Nucleus accumbens (tissue), 56 donors: ENCODE measurements at regions not wholly inside any gene's neighbourhood (a gene's known extent, or its start where the extent isn't known, plus 50 kb on each side); places are given as distances from the start of the nearest gene placed in this dataset.
"Not testable (repeated sequence)": the region's sequence is repeated elsewhere in the genome, so short reads cannot be mapped to it uniquely, and the experiment has no call there.

Source experiments
- DNase-seq, 56 donors: peaks; one replicate each; lab custom pipeline; 2025; lab: John Stamatoyannopoulos, UW

DNA sequence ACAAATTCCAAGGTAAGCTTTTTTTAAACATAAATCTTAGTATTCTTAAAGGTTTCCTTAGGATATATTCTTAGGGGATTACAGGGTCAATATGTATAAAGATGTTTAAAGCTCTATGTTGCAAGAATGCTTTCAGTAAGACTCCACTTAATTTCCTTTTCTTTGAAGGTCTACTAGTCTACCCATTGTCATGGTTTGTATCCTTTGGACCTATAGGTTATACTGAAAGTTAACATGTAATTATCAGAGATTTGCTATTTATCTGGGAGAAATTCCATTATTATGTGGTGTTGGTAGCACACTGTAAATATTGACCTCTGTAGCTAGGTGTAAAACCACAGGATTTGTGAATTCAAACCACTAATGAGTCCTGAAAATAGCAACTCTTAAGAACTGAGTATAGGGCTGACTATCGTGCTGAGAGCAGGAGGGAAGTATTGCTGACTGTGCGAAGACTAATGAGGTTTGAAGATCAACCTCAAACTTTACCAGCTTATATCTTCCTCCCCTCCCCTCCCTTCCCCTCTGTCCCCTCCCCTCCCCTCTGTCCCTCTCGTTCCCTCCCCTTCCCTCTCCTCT, 85.6 kb downstream of the GADD45G start:
- no peak for DNase-seq

DNA sequence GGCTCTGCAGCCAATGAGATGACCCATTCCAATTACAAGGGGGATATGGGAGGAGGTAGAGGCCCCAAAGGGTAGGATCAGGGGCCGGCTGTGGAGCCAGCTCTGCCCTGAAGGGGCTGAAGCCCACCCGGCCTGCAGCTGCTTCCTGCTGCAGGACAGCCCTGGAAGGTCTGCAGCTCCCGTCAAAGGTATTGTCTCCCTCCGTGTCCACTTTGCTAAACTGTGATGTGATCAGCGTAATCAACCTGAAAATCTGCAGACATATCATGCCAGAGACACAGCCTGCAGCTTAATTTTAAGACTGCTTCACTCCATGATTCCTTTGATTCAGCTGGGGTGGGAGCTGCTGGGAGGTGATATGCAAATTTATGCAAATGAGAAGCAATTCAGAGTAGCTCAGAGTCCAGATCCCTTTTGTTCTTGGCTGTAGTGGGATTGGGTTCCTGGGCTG, 90.7 kb downstream of the GADD45G start:
- DNase-seq: no peak

DNA sequence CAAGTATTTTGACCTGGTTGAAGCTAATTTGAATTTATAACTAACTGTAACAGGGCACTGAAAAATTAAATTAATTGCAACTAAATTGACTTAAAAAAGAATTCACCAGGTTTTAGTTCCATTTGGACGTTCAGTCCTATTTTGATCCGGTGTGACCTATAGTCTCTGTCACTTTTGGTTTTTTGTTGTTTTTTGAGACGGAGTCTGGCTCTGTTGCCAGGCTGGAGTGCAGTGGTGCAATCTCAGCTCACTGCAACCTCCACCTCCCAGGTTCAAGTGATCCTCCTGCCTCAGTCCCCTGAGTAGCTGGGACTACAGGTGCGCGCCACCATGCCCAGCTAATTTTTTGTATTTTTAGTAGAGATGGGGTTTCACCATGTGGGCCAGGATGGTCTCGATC, 91.2 kb downstream of the GADD45G start:
- DNase-seq: not testable (repeated sequence)

DNA sequence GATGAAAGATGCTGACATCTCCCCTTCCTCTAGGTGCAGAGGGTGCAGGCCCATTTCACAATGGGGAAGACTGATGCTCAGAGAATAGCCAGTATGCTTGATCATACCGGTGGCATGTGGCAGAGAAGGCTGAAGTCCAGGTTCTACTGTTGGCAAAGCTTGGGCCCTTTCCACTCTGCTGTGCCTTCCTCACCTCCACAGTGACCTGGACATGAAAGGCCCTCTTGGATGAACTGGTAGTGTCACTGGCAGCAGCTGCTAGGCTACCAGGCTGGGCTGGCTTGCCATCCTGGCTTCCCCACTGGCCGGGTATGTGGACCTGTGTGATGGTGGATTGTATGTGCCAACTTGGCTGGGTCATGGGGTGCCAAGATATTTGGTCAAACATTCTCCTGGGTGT, 92.0 kb downstream of the GADD45G start:
- DNase-seq: no peak

GRCh38 chr9:89697553-89697952, 92.7 kb downstream of the GADD45G start:
- no peak for DNase-seq

- DNase-seq: no peak
Observed at GRCh38 chr9:89698411-89699005, 93.7 kb downstream of the GADD45G start.

DNA sequence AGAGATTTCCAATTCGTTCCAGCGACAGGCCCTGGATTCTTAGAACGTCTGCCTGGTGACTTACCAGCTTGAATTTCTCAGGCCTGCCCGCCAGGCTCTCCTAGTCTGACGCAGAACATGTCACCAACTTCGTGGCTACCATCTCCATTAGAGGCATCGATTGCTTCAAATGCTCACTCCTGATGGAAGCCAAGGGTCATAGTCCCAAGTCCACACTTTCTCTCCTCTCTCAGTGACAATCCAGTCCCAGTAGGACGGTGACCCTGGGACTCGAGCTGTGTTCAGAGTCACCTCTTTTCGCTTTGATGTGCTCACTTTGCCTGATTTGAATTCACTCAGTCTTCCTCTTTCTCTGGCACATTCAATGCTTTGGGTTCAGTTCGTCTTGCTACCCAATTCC, 94.8 kb downstream of the GADD45G start:
- no peak for DNase-seq

DNA sequence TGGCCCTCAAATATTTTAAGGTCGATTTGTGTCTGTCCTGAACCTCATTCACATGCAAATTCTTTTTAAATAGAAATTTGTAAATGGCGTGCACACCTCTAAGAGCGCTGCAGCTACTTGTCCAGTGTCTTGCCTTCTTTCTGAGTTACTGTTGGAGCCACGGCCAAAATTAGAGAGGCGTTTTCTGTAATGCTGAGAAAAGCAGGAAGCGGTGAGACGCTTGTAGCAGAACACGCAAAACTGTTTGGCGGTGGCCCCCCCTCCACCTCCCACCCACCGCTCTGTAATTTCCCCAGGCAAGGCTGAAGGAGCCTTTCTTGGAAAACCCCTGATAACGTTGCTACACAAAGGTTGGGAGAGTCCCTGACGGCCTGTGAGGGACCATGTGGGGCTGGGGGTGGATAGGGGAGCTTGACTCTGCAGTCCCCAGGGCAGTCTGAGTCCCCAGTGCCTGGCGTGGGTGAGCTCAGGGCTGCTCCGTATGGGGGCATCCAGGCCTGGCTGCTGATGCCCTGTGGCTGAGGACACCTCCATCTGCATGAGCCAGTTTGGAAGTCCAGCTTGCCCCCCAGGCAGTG, 96.5 kb downstream of the GADD45G start:
- DNase-seq: peak in 1 of 56 donors; percentile 22

GRCh38 chr9:89702401-89702800, 97.6 kb downstream of the GADD45G start:
- no peak for DNase-seq

GRCh38 chr9:89705651-89706050, 100.8 kb downstream of the GADD45G start:
- no peak for DNase-seq

DNA sequence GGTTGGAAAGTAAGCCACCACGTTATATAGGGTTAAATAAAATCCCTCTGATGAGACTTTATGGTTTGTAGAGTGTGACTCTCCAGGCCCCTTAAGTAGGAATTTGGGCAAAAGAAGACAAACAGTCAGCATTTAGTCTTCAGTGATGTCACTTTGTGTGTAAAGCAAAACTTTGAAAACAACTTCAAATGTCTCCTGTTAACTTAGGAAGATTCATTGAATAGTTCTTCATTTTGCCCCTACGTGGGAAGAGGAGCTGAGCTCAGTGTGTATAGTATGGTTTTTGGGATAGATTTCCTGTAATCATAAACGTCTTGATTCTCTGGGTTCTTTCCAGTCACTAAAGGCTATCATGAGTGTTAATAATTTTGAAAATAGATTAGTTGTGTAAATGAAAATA, 101.3 kb downstream of the GADD45G start:
- DNase-seq: no peak

DNA sequence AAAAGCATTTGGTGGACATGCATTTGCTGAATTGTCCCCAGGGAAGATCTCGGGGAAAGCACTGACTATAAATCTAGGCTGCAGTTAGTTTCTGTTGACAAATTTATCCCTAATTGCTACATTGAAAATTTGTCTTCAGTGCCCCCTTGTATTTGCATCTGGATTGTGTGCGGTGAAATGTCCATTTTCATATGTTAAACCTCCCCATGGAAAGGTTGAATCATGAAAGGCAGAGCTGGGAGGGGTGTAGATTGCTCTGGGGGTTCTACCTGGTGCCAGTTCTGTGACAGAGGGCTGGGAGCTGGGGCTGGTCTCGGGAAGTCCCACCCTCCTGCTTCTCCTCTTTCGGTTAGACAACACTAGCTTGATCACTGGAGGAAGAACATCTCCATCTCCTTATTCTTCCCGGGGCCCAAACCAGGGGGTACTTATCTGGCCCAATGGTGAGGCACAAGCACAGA, 101.9 kb downstream of the GADD45G start:
- DNase-seq: no peak

DNA sequence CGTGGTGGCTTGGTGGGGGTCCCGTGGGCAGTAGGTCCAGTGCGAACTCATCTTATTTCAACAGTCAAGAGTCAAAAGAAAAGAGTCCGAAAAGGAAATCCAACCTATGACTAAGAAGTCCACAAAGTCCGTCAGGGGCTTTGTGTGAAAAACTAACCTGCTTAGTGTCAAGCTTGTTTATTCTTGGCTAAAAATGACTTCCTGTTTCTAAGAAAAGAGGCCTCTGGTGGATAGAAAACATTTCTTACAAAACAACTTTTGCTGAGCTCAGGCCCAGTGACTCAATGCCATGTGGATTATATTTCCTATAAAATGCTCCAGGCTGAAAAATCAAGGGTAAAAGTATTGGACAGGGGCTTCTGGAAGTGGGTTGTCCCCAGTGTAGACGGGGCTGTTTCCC, 105.9 kb downstream of the GADD45G start:
- DNase-seq: no peak

- no peak for DNase-seq
Observed at GRCh38 chr9:89711866-89712265, 107.1 kb downstream of the GADD45G start.

GRCh38 chr9:89712283-89712682, 107.5 kb downstream of the GADD45G start:
- no peak for DNase-seq

- peak in 1 of 56 donors; percentile 4 for DNase-seq
Observed at GRCh38 chr9:89714321-89714720, 109.5 kb downstream of the GADD45G start.

DNA sequence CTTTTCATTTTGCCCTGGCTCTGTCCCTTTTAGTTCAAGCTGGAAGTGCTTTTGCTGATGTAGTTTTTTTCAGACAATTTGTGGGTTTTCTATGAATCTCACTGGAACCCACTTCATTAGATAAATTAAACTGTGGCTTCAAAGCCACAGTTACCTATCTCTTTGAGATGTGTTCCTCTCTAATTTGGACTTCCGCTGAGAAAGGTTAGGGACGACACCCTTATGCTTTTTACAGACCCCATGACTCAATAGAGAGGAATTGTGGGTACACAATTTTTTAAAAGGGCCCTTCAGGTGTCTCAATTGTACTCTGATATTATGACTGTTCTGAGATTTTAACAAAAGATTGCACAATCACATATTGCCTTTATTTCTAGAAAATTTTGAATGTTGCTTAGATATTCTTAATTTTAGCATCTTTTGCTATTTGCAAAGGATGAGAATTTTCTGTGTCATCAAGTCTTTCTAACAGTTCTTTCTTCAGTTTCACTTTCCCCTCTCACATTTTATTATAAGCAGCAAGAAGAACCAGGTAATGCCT, 110.6 kb downstream of the GADD45G start:
- DNase-seq: no peak

DNA sequence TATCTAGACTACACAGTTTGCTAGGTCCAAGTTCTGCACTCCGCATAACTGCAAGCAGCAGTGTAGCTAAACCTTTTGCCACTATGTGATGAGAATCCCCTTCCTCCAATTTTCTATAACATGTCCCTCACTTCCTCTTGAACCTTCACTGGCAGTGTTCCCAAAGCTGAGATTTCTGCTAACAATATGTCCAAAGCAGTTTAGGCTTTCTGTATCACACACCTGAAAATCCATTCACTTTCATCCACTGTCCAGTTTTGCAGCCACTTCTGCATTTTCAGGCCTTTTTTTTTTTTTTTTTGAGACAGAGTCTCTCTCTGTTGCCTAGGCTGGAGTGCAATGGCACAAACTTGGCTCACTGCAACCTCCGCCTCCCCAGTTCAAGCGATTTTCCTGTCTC, 111.1 kb downstream of the GADD45G start:
- DNase-seq: no peak

GRCh38 chr9:89716559-89716958, 111.7 kb downstream of the GADD45G start:
- DNase-seq: no peak

DNA sequence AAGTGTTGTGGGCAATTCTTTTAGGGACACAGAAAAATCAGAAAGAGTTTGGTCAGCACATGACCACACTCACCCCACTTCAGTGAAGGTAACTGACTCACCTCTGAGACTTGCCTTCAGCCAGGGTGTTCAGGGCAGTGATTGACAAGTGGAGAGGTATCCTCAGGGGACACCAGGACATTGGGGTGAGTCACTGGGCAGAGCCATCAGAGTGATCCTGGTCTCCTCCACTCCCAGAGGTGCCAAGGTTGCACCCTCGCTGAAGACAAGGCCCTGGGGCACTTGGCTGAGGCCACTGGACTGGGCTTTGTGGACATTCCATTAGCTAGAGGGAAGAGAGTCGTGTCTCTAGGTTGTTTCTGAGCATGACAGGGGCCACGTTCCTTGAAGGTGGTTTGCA, 113.4 kb downstream of the GADD45G start:
- no peak for DNase-seq

GRCh38 chr9:89718651-89719050, 113.8 kb downstream of the GADD45G start:
- no peak for DNase-seq

GRCh38 chr9:89719202-89719601, 114.4 kb downstream of the GADD45G start:
- no peak for DNase-seq
